ENCODE measurements at regions not wholly inside any gene's neighbourhood (a gene's known extent, or its start where the extent isn't known, plus 50 kb on each side); places are given as distances from the start of the nearest gene placed in this dataset.
"Not testable (repeated sequence)": the region's sequence is repeated elsewhere in the genome, so short reads cannot be mapped to it uniquely, and the experiment has no call there.

DNA sequence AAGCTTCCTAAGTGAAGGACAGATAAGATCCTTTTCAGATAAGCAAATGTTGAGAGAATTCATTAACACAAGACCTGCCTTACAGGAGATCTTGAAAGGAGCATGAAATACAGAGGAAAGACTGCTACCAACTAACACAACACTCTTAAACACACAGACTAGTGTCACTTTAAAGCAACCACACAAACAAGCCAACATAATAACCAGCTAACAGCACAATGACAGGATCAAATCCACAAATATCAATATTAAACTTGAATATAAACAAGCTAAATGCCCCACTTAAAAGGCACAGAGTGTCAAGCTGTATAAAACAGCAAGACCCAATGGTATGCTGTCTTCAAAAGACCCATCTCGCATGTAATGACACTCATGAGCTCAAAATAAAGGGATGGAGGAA lies 70.8 kb upstream of the HMGXB4 start:
- DNase-seq, result no peak

DNA sequence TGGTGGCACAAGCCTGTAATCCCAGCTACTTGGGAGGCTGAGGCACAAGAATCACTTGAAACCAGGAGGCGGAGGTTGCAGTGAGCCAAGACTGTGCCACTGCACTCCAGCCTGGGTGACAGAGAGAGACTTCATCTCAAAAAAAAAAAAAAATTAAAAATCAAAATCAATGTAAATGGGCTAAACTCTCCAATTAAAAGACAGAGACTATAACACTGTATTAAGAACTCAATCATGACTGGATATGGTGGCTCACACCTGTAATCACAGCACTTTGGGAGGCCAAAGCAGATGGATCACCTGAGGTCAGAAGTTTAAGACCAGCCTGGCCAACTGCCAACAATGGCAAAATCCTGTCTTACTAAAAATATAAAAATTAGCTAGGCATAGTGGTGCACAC lies 68.4 kb upstream of the HMGXB4 start:
- not testable (repeated sequence) for DNase-seq

GRCh38 chr22:35189559-35189958 lies 67.7 kb upstream of the HMGXB4 start:
- no peak for DNase-seq

DNA sequence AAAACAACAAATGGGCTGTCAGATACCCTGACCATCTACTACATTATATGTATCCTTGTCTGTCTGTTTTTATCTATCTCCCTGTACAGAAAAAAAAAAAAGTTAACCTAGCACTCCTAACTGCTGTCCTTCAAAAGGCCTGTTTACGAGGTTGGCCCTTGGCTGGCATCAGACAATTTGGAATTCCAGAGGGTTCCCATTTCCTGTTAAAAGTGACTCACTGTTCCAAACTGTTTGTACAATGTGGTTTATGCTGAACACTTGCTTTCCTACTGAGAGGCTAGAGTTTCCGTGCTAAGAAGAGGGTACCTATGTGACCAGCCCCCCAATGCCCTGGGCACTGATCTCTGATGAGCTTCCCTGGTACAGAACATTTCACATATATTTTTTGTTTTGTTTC lies 65.9 kb upstream of the HMGXB4 start:
- no peak for DNase-seq

GRCh38 chr22:35192129-35192918 lies 65.0 kb upstream of the HMGXB4 start:
- DNase-seq, result no peak

- no peak for DNase-seq
Measured at GRCh38 chr22:35195226-35195625, 62.1 kb upstream of the HMGXB4 start.

GRCh38 chr22:35195821-35196220 lies 61.5 kb upstream of the HMGXB4 start:
- DNase-seq, result no peak

GRCh38 chr22:35197071-35197470 lies 60.2 kb upstream of the HMGXB4 start:
- no peak for DNase-seq

- no peak for DNase-seq
Measured at GRCh38 chr22:35197886-35198285, 59.4 kb upstream of the HMGXB4 start.

DNA sequence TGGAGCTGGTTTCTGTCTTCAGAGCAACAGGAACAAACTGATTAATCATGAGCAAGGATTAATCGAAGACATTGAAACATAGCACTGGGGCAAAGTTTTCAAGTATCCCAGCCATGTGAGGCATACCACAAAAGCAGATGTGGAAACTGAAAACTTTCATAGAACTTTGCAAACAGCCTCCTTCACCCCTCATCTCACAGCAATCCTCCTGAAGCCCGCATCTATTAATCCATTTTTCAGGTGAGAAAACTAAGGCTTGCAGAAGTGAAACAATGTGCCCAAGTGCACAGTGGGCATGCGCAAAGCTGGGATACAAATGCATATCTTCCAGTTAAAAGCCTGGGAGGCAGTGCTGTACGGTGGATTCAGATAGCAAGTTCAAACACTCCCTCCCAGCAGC lies 58.6 kb upstream of the HMGXB4 start:
- no peak for DNase-seq

DNA sequence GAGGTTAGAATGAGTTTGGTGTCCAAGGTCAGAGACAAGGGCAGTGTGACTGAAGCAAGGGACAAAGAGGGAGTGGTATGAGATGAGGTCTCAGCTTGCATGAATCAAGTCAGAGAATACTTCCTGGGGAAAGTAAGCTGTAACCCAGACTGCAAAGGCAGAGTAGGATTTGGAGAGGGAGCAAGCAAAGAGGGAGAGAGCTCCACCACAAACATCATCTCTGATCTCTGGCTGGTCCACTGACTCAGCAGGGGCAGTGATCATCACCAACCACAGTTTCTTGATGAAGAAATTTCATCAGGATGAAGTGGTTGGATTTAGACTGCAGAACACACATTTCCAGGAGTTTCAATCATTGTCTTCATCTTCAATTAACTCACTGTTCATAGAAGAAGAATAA lies 54.9 kb upstream of the HMGXB4 start:
- DNase-seq, result no peak

DNA sequence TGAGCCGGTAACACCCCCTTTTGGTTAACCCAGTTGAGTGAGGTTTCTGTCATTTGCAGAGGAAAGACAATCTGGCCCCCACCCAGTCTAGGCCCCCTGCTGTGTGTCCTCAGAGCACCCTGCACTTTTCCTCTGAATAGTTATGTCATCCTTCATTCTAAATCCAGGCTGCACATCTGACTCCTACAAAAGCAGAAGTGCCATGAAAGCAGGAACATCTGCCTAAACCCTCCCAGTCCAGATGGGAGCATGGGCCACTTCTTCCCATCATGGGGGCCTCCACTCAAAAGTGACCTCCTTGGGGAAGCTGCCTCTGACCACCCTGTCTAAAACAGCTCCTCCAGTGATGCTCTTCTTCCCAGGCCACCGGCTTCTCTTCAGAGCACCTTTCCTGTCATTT lies 53.7 kb upstream of the HMGXB4 start:
- DNase-seq, result no peak

GRCh38 chr22:35204807-35205775 lies 52.2 kb upstream of the HMGXB4 start:
- peak; percentile 72 for DNase-seq

GRCh38 chr22:35205961-35206360 lies 51.3 kb upstream of the HMGXB4 start:
- no peak for DNase-seq

DNA sequence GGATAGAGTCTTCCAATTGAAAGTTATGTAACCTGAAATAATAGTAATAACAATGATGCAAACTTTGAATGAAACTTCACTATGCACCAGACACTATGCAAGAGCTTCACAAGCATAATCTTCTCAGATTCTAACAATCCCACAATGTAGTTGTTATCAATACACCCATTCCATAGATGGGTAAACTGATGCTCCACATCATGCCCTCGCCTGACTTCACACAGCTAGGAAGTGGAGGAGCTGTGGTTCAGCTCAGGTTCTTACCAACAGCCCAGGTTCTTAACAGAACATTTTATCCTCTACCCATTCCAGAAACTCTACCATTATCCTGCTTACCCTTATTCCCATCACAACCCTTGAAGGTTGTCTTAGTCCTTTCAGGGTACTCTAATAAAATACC lies 50.4 kb upstream of the HMGXB4 start:
- DNase-seq, result no peak
